ENCODE measurements at regions not wholly inside any gene's neighbourhood (a gene's known extent, or its start where the extent isn't known, plus 50 kb on each side); places are given as distances from the start of the nearest gene placed in this dataset.

DNA sequence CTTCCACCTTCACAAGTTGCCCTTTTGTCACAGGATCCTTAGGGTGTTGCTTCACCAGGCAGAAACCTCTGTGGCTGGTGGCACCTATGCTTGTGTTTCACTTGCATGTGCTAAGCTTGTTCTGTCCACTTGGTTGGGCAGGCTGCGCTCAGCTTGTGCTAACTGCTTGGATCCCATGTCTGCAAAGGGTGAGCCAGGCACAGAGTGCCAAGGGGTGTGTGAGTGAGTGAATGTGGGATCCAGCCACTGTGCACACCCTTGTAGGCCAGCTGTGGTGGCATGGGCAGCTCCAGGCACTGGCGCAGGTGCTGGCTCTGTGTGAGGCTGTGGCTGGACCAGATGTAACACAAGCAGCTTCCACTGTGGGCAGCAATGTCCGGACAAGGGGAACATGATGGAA is 728.7 kb upstream of the ROBO1 start:
- no peaks in the 10 kb centered on the region for H3K27me3 ChIP-seq
- 67 to 90% methylated on average over 1 to 2 of the region's 3 CpGs for WGBS, 2 donors

DNA sequence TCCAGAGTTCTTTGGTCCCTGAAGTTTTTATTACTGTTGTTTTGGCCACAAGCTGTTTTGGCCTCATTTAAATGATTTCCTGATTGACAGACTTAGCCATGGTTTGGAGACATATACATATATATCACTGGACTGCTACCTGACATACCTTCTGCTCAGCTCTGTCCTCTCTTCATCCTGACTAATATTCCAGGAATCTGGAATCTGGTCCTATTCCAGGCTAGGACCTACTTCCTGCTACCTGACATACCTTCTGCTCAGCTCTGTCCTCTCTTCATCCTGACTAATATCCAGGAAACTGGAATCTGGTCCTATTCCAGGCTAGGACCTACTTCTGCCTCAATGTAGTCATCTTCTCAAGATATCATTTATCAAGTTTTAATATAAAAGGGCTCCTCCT is 724.4 kb upstream of the ROBO1 start:
- no peak overlapping the region for H3K27ac ChIP-seq
- H3K9me3 ChIP-seq: peaks cover 0 to 9% (median 0%) of the 10 kb centered on the region in 3 donors
- H3K36me3 ChIP-seq: no peaks in the 10 kb centered on the region
- no peak for TF ChIP-seq POLR2A (IDR thresholded peaks at IDR 0.05)
- TF ChIP-seq, protein P1, sequence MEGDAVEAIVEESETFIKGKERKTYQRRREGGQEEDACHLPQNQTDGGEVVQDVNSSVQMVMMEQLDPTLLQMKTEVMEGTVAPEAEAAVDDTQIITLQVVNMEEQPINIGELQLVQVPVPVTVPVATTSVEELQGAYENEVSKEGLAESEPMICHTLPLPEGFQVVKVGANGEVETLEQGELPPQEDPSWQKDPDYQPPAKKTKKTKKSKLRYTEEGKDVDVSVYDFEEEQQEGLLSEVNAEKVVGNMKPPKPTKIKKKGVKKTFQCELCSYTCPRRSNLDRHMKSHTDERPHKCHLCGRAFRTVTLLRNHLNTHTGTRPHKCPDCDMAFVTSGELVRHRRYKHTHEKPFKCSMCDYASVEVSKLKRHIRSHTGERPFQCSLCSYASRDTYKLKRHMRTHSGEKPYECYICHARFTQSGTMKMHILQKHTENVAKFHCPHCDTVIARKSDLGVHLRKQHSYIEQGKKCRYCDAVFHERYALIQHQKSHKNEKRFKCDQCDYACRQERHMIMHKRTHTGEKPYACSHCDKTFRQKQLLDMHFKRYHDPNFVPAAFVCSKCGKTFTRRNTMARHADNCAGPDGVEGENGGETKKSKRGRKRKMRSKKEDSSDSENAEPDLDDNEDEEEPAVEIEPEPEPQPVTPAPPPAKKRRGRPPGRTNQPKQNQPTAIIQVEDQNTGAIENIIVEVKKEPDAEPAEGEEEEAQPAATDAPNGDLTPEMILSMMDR (IDR thresholded peaks at IDR 0.05): no peak
- no peak for DNase-seq
- no peaks in the 10 kb centered on the region for H3K27me3 ChIP-seq
- H3K4me3 ChIP-seq: no peak overlapping the region
- H3K4me1 ChIP-seq: no peaks in the 10 kb centered on the region
- intact Hi-C loops (cut with DNase I): no loop called here

More for the DNA sequence above, 728.7 kb upstream of the ROBO1 start:
- peaks cover 0 to 19% (median 0%) of the 10 kb centered on the region in 3 donors for H3K9me3 ChIP-seq
- H3K4me1 ChIP-seq: no peaks in the 10 kb centered on the region
- H3K36me3 ChIP-seq: no peaks in the 10 kb centered on the region
- H3K27ac ChIP-seq: no peak overlapping the region
- no peak for DNase-seq
- TF ChIP-seq, protein P1 (IDR thresholded peaks at IDR 0.05): no peak
- no peak for TF ChIP-seq POLR2A (IDR thresholded peaks at IDR 0.05)
- H3K4me3 ChIP-seq: no peak overlapping the region
- intact Hi-C loops (cut with DNase I): no loop called here

DNA sequence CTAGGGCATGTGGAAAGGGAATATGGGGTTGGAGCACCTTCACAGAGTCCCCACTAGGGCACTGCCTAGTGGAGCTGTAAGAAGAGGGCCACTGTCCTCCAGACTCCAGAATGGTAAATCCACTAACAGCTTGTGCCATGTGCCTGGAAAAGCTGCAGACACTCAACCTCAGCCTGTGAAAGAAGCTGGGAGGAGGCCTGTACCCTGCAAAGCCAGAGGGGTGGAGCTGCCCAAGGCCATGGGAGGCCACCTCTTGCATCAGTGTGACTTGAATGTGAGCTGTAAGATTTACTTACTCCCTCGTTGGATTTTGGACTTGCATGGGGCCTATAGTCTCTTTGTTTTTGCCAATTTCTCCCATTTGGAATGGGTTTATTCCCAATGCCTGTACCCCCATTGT is 705.2 kb upstream of the ROBO1 start:
- intact Hi-C loops (cut with DNase I): no loop called here
- Histone ChIP-seq H3K9me3 (no peaks in the 10 kb centered on the region), H3K27me3 (no peaks in the 10 kb centered on the region), H3K4me1 (no peaks in the 10 kb centered on the region), H3K27ac (no peak overlapping the region), H3K4me3 (no peak overlapping the region), H3K36me3 (no peaks in the 10 kb centered on the region)
- DNase-seq: no peak
- WGBS, 2 donors: 38 to 57% methylated on average over 1 of the region's 1 CpG
- TF ChIP-seq, protein P1 (IDR thresholded peaks at IDR 0.05): no peak
- no peak for TF ChIP-seq POLR2A (IDR thresholded peaks at IDR 0.05)

DNA sequence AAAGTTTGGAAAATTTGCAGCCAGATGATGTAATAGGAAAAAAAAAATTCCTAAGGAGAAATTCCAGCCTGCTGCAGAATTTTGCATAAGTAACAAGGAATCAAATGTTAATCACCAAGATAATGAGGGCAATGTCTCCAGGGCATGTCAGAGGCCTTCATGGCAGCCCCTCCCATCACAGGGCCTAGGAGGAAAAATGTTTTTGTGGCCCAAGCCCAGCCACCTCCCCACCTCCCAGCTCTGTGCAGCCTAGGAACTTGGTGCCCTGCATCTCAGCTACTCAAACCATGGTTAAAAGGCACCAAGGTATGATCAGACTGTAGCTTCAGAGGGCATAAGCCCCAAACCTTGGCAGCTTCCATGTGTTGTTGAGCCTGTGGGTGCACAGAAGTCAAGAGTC is 704.7 kb upstream of the ROBO1 start:
- H3K4me3 ChIP-seq: no peak overlapping the region
- TF ChIP-seq, protein P1 (IDR thresholded peaks at IDR 0.05): no peak
- TF ChIP-seq POLR2A (IDR thresholded peaks at IDR 0.05): no peak
- H3K9me3 ChIP-seq: no peaks in the 10 kb centered on the region
- DNase-seq: no peak
- no peak overlapping the region for H3K27ac ChIP-seq
- H3K27me3 ChIP-seq: no peaks in the 10 kb centered on the region
- intact Hi-C loops (cut with DNase I): no loop called here
- H3K36me3 ChIP-seq: no peaks in the 10 kb centered on the region
- no peaks in the 10 kb centered on the region for H3K4me1 ChIP-seq

DNA sequence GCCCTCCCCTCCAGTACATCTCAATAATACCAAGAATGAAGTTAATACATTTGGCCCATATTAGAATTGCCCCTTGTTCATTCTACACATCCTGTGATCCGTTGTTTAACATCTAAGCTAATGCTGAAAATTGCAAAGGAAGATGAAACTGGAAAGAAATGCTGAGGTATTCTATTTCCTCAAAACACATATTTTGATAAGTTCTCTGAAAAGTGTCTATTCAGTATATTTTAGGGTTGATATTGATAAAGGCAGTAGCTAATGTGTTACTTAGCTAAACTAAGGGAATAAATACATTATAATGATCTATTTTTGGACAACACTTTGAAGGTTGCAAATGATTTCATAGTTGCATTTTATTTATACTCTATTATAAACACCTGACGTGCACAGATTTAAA is 702.6 kb upstream of the ROBO1 start:
- intact Hi-C loops (cut with DNase I): no loop called here
- 39 to 51% methylated on average over 2 of the region's 2 CpGs for WGBS, 2 donors

More for the DNA sequence above, 702.6 kb upstream of the ROBO1 start:
- Histone ChIP-seq H3K9me3 (no peaks in the 10 kb centered on the region), H3K27me3 (no peaks in the 10 kb centered on the region), H3K36me3 (no peaks in the 10 kb centered on the region), H3K4me3 (no peak overlapping the region), H3K27ac (no peak overlapping the region), H3K4me1 (no peaks in the 10 kb centered on the region)
- DNase-seq: no peak
- TF ChIP-seq, protein P1 (IDR thresholded peaks at IDR 0.05): no peak
- TF ChIP-seq POLR2A (IDR thresholded peaks at IDR 0.05): no peak

Measured in esophagus squamous epithelium (tissue), 5 donors.